ENCODE measurements at regions not wholly inside any gene's neighbourhood (a gene's known extent, or its start where the extent isn't known, plus 50 kb on each side); places are given as distances from the start of the nearest gene placed in this dataset.

- TF ChIP-seq, protein P1, sequence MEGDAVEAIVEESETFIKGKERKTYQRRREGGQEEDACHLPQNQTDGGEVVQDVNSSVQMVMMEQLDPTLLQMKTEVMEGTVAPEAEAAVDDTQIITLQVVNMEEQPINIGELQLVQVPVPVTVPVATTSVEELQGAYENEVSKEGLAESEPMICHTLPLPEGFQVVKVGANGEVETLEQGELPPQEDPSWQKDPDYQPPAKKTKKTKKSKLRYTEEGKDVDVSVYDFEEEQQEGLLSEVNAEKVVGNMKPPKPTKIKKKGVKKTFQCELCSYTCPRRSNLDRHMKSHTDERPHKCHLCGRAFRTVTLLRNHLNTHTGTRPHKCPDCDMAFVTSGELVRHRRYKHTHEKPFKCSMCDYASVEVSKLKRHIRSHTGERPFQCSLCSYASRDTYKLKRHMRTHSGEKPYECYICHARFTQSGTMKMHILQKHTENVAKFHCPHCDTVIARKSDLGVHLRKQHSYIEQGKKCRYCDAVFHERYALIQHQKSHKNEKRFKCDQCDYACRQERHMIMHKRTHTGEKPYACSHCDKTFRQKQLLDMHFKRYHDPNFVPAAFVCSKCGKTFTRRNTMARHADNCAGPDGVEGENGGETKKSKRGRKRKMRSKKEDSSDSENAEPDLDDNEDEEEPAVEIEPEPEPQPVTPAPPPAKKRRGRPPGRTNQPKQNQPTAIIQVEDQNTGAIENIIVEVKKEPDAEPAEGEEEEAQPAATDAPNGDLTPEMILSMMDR (IDR thresholded peaks at IDR 0.05; ENCODE audit: borderline replicate concordance, insufficient read depth, low read depth, low read length) = no peak
- H3K4me3 ChIP-seq (ENCODE audit: low read depth, low read length) = no peak overlapping the region
These were observed 1569.7 kb upstream of the SLC39A10 start for GRCh38 chr2:194087089-194087958.

DNA sequence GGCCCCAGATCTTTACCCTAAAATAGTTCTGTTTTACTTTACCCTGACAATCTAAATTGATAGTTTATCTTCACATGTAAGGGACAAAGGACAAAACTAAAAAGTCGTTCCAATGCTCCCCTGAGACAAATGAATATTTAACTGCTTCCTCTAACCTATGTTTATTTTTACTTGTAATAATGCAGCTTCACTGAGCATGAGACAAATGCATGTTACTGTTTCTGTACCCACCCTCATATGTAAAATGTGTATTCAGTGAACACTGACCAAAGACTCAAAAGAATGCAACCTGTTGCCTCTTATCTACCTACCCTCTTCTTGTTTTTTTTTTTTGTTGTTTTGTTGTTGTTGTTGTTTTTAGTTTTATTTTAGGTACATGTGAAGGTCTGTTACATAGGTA lies 1570.9 kb upstream of the SLC39A10 start:
- no peak overlapping the region for H3K4me3 ChIP-seq (ENCODE audit: low read depth, low read length)
- TF ChIP-seq, protein P1 (IDR thresholded peaks at IDR 0.05; ENCODE audit: borderline replicate concordance, insufficient read depth, low read depth, low read length) = no peak

DNA sequence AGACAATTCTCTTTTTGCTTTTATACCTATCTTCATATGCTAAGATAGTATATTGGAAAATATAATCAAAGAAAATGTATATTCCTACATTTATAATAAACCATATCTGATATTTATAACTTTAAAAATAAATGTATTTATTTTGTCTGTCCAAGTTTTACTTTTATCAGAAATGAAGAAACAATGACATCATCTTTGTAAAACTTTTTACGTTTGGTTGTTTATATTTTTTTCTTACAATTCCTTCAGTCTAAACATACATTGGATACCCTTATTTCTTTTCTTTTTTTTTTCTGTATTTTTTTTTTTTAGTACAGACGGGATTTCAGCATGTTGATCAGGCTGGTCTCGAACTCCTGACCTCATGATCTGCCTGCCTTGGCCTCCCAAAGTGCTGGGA lies 1577.0 kb upstream of the SLC39A10 start:
- TF ChIP-seq, protein P1 (IDR thresholded peaks at IDR 0.05; ENCODE audit: borderline replicate concordance, insufficient read depth, low read depth, low read length) = no peak
- H3K4me3 ChIP-seq (ENCODE audit: low read depth, low read length) = no peak overlapping the region

DNA sequence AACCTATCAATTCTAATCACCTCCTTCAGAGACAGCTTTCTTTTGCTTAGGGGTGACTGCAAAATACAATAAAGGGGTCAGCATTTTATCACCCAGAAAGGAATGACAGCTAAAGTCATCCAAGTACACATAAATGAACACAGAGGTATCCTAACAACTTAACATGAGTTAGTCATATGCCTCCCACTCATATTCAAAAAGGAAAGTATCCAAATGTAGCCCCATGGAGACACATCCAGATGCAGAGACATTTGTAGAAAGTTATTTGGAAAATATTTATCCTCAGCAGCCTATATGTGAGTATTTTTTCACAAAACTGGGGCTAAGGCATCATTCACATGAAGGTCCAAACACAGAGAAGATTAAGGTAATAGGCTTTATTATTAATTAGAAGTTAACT lies 1579.7 kb upstream of the SLC39A10 start:
- H3K4me3 ChIP-seq (ENCODE audit: low read depth, low read length) = no peak overlapping the region
- TF ChIP-seq, protein P1 (IDR thresholded peaks at IDR 0.05; ENCODE audit: borderline replicate concordance, insufficient read depth, low read depth, low read length) = no peak

- TF ChIP-seq, protein P1 (IDR thresholded peaks at IDR 0.05; ENCODE audit: borderline replicate concordance, insufficient read depth, low read depth, low read length) = no peak
- H3K4me3 ChIP-seq (ENCODE audit: low read depth, low read length) = no peak overlapping the region
These were observed 1594.6 kb upstream of the SLC39A10 start for GRCh38 chr2:194062401-194062800.

DNA sequence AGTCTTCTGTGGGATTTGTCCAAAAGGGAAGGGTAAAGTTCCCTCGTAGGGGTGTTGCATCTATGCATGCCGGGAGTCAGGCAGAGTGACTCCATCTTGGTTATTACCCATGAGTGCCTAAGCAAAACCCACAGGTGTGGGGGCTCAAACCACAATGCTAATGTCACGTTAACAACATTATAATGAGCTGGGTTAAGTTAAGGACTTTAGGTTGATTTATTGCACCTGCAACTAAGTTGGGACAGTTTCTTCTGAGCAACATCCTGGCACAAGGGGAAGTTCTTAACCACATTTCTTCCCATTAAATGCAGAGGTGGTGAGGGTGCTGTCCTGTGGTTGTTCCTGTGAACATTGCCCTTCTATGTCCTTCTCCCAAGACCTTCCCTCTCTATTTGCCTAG lies 1596.8 kb upstream of the SLC39A10 start:
- TF ChIP-seq, protein P1 (IDR thresholded peaks at IDR 0.05; ENCODE audit: borderline replicate concordance, insufficient read depth, low read depth, low read length) = no peak
- no peak overlapping the region for H3K4me3 ChIP-seq (ENCODE audit: low read depth, low read length)

- no peak overlapping the region for H3K4me3 ChIP-seq (ENCODE audit: low read depth, low read length)
- TF ChIP-seq, protein P1 (IDR thresholded peaks at IDR 0.05; ENCODE audit: borderline replicate concordance, insufficient read depth, low read depth, low read length) = no peak
These were observed 1602.7 kb upstream of the SLC39A10 start for GRCh38 chr2:194054313-194054712.
